Progenitor cell of endocrine pancreas (in vitro differentiated cells): ENCODE measurements at regions not wholly inside any gene's neighbourhood (a gene's known extent, or its start where the extent isn't known, plus 50 kb on each side); places are given as distances from the start of the nearest gene placed in this dataset.

Source experiments
- DNase-seq: peaks from one replicate; pipeline ENCODE4 v3.0.0; 2021; ENCODE audit warnings: low spot score; ENCODE audit not compliant: unreplicated experiment
- H3K27ac Mint-ChIP-seq: 2 replicates; pipeline ENCODE4 v1.8.0; 2021; ENCODE audit warnings: mild to moderate bottlenecking, moderate library complexity, mixed read lengths
- H3K27me3 Mint-ChIP-seq: 2 replicates; pipeline ENCODE4 v1.8.0; 2021; ENCODE audit warnings: mixed read lengths
- H3K36me3 Mint-ChIP-seq: 2 replicates; pipeline ENCODE4 v1.8.0; 2022; ENCODE audit warnings: mixed read lengths; ENCODE audit not compliant: insufficient read depth
- H3K4me1 Mint-ChIP-seq: 2 replicates; pipeline ENCODE4 v1.8.0; 2021; ENCODE audit warnings: low read depth, mixed read lengths
- H3K4me3 Mint-ChIP-seq: 2 replicates; pipeline ENCODE4 v1.8.0; 2021; ENCODE audit warnings: low read depth, mild to moderate bottlenecking, moderate library complexity, mixed read lengths
- H3K9me3 Mint-ChIP-seq: 2 replicates; pipeline ENCODE4 v1.8.0; 2021; ENCODE audit warnings: low read depth, mixed read lengths
- CTCF ChIP-seq: fragments of 200-600 bp; sonication (generic); IDR thresholded peaks from one replicate; pipeline ENCODE4 v1.5.0; 2021; ENCODE audit warnings: antibody characterized with exemption, mild to moderate bottlenecking; ENCODE audit not compliant: unreplicated experiment

GRCh38 chr3:164488893-164489292 lies 589.4 kb downstream of the SI start:
- H3K27ac Mint-ChIP-seq = no peak overlapping the region
- H3K27me3 Mint-ChIP-seq = no peaks in the 10 kb centered on the region
- no peaks in the 10 kb centered on the region for H3K36me3 Mint-ChIP-seq
- no peaks in the 10 kb centered on the region for H3K9me3 Mint-ChIP-seq
- TF ChIP-seq CTCF = no peak
- DNase-seq = no peak
- H3K4me1 Mint-ChIP-seq = no peaks in the 10 kb centered on the region
- H3K4me3 Mint-ChIP-seq = no peak overlapping the region

GRCh38 chr3:164486150-164486549 lies 592.1 kb downstream of the SI start:
- Mint-ChIP-seq H3K36me3 (no peaks in the 10 kb centered on the region), H3K4me1 (no peaks in the 10 kb centered on the region), H3K27me3 (no peaks in the 10 kb centered on the region), H3K4me3 (no peak overlapping the region), H3K9me3 (no peaks in the 10 kb centered on the region), H3K27ac (no peak overlapping the region)
- TF ChIP-seq CTCF = no peak
- no peak for DNase-seq

- no peak overlapping the region for H3K27ac Mint-ChIP-seq
- TF ChIP-seq CTCF = no peak
These were observed 598.3 kb downstream of the SI start for GRCh38 chr3:164479978-164480377.

GRCh38 chr3:164479406-164479805 lies 598.9 kb downstream of the SI start:
- H3K27ac Mint-ChIP-seq = no peak overlapping the region
- H3K4me3 Mint-ChIP-seq = no peak overlapping the region

More at GRCh38 chr3:164479978-164480377, 598.3 kb downstream of the SI start:
- H3K4me3 Mint-ChIP-seq = no peak overlapping the region
- H3K36me3 Mint-ChIP-seq = no peaks in the 10 kb centered on the region
- H3K4me1 Mint-ChIP-seq = peaks cover 2% of the 10 kb centered on the region
- H3K27me3 Mint-ChIP-seq = no peaks in the 10 kb centered on the region
- no peaks in the 10 kb centered on the region for H3K9me3 Mint-ChIP-seq
- no peak for DNase-seq

GRCh38 chr3:164478323-164478722 lies 600.0 kb downstream of the SI start:
- H3K27ac Mint-ChIP-seq = no peak overlapping the region
- no peak for TF ChIP-seq CTCF
- no peak overlapping the region for H3K4me3 Mint-ChIP-seq
- H3K4me1 Mint-ChIP-seq = peaks cover 4% of the 10 kb centered on the region
- DNase-seq = no peak
- no peaks in the 10 kb centered on the region for H3K36me3 Mint-ChIP-seq
- H3K27me3 Mint-ChIP-seq = no peaks in the 10 kb centered on the region
- H3K9me3 Mint-ChIP-seq = no peaks in the 10 kb centered on the region

More at GRCh38 chr3:164479406-164479805, 598.9 kb downstream of the SI start:
- Mint-ChIP-seq H3K36me3 (no peaks in the 10 kb centered on the region), H3K9me3 (no peaks in the 10 kb centered on the region), H3K4me1 (peaks cover 4% of the 10 kb centered on the region), H3K27me3 (no peaks in the 10 kb centered on the region)
- no peak for DNase-seq
- no peak for TF ChIP-seq CTCF
